ENCODE measurements at regions not wholly inside any gene's neighbourhood (a gene's known extent, or its start where the extent isn't known, plus 50 kb on each side); places are given as distances from the start of the nearest gene placed in this dataset.

DNA sequence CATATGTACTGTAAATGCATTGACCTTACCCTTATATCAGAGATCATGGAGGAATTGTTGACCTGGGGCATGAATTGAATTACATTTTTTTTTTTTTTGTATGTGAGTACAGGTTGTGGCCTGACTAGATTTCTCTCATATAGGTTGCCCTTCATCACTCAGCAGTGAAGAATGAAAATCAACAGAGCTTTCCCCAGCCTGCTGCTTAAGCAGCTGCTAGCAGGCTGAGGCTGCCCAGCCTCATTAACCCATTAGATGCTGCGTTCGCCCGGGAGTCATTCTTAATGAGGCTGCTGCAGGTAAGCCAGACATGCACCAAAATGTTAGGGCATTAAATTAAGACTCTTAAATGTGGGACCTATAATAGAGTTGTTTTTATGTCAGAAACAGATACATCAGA, 236.0 kb downstream of the ETNK1 start (continued):
- TF ChIP-seq, protein P1, sequence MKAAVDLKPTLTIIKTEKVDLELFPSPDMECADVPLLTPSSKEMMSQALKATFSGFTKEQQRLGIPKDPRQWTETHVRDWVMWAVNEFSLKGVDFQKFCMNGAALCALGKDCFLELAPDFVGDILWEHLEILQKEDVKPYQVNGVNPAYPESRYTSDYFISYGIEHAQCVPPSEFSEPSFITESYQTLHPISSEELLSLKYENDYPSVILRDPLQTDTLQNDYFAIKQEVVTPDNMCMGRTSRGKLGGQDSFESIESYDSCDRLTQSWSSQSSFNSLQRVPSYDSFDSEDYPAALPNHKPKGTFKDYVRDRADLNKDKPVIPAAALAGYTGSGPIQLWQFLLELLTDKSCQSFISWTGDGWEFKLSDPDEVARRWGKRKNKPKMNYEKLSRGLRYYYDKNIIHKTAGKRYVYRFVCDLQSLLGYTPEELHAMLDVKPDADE (IDR thresholded peaks at IDR 0.05), result no peak
- TF ChIP-seq EZH2phosphoT487 (IDR thresholded peaks at IDR 0.05; ENCODE audit: unreplicated experiment), result no peak

DNA sequence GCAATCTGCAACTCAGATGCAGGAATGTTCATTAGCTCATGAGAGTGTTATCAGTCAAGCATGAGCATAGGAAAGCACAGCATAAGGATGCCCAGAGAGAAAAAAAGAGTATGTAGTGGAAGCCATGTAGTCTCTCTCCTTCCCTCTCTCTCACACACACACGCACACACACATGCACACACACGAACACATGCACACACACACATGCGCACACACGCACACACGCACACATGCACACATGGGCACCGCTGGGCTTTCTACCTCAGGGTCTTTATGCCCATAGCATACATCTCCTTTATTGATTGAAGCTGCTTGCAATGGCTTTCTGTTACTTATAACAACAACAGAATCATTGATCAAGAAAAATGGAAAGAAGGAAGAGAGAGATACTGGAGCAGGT, 240.9 kb downstream of the ETNK1 start:
- H3K79me2 ChIP-seq (replicated peaks; ENCODE audit: insufficient read depth), result no peaks in the 10 kb centered on the region
- Mint-ChIP-seq H3K9me3 (no peaks in the 10 kb centered on the region), H3K4me3 (no peak overlapping the region), H3K27ac (no peak overlapping the region), H3K27me3 (ENCODE audit: insufficient read depth, low read depth, poor library complexity) (no peaks in the 10 kb centered on the region), H3K4me1 (peaks cover 3% of the 10 kb centered on the region), H3K36me3 (ENCODE audit: low read depth) (no peaks in the 10 kb centered on the region)
- DNase-seq (ENCODE audit: low spot score), result no peak
- H3K4me1 ChIP-seq (ENCODE audit: insufficient read depth), result peaks cover 3% of the 10 kb centered on the region; the same call in 1 of the 2 replicates
- H2AFZ ChIP-seq, result no peak overlapping the region
- no peaks in the 10 kb centered on the region for H3K27me3 ChIP-seq (ENCODE audit: insufficient read depth)
- H4K20me1 ChIP-seq (replicated peaks; ENCODE audit: insufficient read depth), result no peaks in the 10 kb centered on the region
- H3K36me3 ChIP-seq (ENCODE audit: insufficient read depth), result no peaks in the 10 kb centered on the region
- no peak for ATAC-seq
- H3K9me2 ChIP-seq (ENCODE audit: insufficient read depth), result peaks cover 2% of the 10 kb centered on the region; the same call in 1 of the 2 replicates
- no peaks in the 10 kb centered on the region for H3F3A ChIP-seq (replicated peaks; ENCODE audit: low read depth)
- no peak overlapping the region for H3K4me3 ChIP-seq
- H3K27ac ChIP-seq (ENCODE audit: low read depth), result no peak overlapping the region
- H3K4me2 ChIP-seq, result no peak overlapping the region
- TF ChIP-seq, protein P2, sequence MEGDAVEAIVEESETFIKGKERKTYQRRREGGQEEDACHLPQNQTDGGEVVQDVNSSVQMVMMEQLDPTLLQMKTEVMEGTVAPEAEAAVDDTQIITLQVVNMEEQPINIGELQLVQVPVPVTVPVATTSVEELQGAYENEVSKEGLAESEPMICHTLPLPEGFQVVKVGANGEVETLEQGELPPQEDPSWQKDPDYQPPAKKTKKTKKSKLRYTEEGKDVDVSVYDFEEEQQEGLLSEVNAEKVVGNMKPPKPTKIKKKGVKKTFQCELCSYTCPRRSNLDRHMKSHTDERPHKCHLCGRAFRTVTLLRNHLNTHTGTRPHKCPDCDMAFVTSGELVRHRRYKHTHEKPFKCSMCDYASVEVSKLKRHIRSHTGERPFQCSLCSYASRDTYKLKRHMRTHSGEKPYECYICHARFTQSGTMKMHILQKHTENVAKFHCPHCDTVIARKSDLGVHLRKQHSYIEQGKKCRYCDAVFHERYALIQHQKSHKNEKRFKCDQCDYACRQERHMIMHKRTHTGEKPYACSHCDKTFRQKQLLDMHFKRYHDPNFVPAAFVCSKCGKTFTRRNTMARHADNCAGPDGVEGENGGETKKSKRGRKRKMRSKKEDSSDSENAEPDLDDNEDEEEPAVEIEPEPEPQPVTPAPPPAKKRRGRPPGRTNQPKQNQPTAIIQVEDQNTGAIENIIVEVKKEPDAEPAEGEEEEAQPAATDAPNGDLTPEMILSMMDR (conservative IDR thresholded peaks at IDR 0.05; ENCODE audit: low read depth in 2 of 2), result no peak
- TF ChIP-seq EZH2 (IDR thresholded peaks at IDR 0.05; ENCODE audit: low read depth, unreplicated experiment), result no peak

DNA sequence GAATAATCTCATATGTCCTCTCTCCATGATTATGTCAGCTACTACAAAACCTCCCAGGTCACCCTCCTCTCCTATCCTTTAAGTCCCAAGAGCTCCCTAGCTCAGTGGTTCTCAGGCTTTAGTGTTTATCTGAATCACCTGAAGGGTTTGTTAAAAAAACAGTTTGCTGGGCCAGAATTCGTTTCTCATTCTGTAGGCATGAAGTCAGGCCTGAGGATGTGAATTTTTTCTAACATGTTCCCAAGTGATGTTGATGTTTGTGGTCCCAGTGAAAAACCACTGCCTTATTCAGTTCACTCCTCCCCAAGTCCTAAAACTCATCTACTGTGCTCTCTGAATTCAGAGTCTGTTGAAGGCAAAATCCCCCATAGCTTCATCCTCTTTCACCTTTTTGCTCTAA, 241.4 kb downstream of the ETNK1 start:
- no peaks in the 10 kb centered on the region for H3K36me3 Mint-ChIP-seq (ENCODE audit: low read depth)
- no peak for ATAC-seq

More for the DNA sequence above, 241.4 kb downstream of the ETNK1 start:
- Histone ChIP-seq H2AFZ (no peak overlapping the region), H3K27ac (ENCODE audit: low read depth) (no peak overlapping the region), H3K36me3 (ENCODE audit: insufficient read depth) (no peaks in the 10 kb centered on the region), H3K4me1 (ENCODE audit: insufficient read depth) (no peaks in the 10 kb centered on the region), H3K4me3 (no peak overlapping the region), H3K4me2 (no peak overlapping the region), H4K20me1 (replicated peaks; ENCODE audit: insufficient read depth) (no peaks in the 10 kb centered on the region), H3K79me2 (replicated peaks; ENCODE audit: insufficient read depth) (no peaks in the 10 kb centered on the region), H3K27me3 (ENCODE audit: insufficient read depth) (no peaks in the 10 kb centered on the region), H3K9me2 (ENCODE audit: insufficient read depth) (peaks cover 2% of the 10 kb centered on the region; the same call in 1 of the 2 replicates), H3F3A (replicated peaks; ENCODE audit: low read depth) (no peaks in the 10 kb centered on the region)
- H3K27me3 Mint-ChIP-seq (ENCODE audit: insufficient read depth, low read depth, poor library complexity), result no peaks in the 10 kb centered on the region
- no peak overlapping the region for H3K4me3 Mint-ChIP-seq
- no peak for DNase-seq (ENCODE audit: low spot score)
- TF ChIP-seq POLR2AphosphoS5 (IDR thresholded peaks at IDR 0.05; ENCODE audit: low read depth) (no peak), EZH2 (IDR thresholded peaks at IDR 0.05; ENCODE audit: low read depth, unreplicated experiment) (no peak), NANOG (IDR thresholded peaks at IDR 0.05; ENCODE audit: borderline replicate concordance) (no peak)
- TF ChIP-seq, protein P3, sequence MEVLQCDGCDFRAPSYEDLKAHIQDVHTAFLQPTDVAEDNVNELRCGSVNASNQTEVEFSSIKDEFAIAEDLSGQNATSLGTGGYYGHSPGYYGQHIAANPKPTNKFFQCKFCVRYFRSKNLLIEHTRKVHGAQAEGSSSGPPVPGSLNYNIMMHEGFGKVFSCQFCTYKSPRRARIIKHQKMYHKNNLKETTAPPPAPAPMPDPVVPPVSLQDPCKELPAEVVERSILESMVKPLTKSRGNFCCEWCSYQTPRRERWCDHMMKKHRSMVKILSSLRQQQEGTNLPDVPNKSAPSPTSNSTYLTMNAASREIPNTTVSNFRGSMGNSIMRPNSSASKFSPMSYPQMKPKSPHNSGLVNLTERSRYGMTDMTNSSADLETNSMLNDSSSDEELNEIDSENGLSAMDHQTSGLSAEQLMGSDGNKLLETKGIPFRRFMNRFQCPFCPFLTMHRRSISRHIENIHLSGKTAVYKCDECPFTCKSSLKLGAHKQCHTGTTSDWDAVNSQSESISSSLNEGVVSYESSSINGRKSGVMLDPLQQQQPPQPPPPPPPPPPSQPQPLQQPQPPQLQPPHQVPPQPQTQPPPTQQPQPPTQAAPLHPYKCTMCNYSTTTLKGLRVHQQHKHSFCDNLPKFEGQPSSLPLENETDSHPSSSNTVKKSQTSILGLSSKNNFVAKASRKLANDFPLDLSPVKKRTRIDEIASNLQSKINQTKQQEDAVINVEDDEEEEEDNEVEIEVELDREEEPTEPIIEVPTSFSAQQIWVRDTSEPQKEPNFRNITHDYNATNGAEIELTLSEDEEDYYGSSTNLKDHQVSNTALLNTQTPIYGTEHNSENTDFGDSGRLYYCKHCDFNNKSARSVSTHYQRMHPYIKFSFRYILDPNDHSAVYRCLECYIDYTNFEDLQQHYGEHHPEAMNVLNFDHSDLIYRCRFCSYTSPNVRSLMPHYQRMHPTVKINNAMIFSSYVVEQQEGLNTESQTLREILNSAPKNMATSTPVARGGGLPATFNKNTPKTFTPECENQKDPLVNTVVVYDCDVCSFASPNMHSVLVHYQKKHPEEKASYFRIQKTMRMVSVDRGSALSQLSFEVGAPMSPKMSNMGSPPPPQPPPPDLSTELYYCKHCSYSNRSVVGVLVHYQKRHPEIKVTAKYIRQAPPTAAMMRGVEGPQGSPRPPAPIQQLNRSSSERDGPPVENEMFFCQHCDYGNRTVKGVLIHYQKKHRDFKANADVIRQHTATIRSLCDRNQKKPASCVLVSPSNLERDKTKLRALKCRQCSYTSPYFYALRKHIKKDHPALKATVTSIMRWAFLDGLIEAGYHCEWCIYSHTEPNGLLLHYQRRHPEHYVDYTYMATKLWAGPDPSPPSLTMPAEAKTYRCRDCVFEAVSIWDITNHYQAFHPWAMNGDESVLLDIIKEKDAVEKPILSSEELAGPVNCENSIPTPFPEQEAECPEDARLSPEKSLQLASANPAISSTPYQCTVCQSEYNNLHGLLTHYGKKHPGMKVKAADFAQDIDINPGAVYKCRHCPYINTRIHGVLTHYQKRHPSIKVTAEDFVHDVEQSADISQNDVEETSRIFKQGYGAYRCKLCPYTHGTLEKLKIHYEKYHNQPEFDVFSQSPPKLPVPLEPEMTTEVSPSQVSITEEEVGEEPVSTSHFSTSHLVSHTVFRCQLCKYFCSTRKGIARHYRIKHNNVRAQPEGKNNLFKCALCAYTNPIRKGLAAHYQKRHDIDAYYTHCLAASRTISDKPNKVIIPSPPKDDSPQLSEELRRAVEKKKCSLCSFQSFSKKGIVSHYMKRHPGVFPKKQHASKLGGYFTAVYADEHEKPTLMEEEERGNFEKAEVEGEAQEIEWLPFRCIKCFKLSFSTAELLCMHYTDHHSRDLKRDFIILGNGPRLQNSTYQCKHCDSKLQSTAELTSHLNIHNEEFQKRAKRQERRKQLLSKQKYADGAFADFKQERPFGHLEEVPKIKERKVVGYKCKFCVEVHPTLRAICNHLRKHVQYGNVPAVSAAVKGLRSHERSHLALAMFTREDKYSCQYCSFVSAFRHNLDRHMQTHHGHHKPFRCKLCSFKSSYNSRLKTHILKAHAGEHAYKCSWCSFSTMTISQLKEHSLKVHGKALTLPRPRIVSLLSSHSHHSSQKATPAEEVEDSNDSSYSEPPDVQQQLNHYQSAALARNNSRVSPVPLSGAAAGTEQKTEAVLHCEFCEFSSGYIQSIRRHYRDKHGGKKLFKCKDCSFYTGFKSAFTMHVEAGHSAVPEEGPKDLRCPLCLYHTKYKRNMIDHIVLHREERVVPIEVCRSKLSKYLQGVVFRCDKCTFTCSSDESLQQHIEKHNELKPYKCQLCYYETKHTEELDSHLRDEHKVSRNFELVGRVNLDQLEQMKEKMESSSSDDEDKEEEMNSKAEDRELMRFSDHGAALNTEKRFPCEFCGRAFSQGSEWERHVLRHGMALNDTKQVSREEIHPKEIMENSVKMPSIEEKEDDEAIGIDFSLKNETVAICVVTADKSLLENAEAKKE (CRISPR knock-in tag; IDR thresholded peaks at IDR 0.05), result no peak
- TF ChIP-seq, protein P2 (conservative IDR thresholded peaks at IDR 0.05; ENCODE audit: low read depth in 2 of 2), result no peak
- H3K4me1 Mint-ChIP-seq, result no peaks in the 10 kb centered on the region
- H3K27ac Mint-ChIP-seq, result no peak overlapping the region
- no peaks in the 10 kb centered on the region for H3K9me3 Mint-ChIP-seq

All from GM23338 (cell line).